Stimulated activated naive CD8-positive, alpha-beta T cell treated with anti-CD3 and anti-CD28 coated beads, Interleukin-15, amount 100 ng/mL, for 72 hours (primary cell): ENCODE measurements at regions not wholly inside any gene's neighbourhood (a gene's known extent, or its start where the extent isn't known, plus 50 kb on each side); places are given as distances from the start of the nearest gene placed in this dataset.
"Not testable (repeated sequence)": the region's sequence is repeated elsewhere in the genome, so short reads cannot be mapped to it uniquely, and the experiment has no call there.

Experiments
- ATAC-seq: fragments of 150-1000 bp; cut with Tn5 transposase; 2 replicates; pipeline ENCODE4 v1.10.0; 2021; ENCODE audit warnings: mild to moderate bottlenecking, moderate library complexity
- DNase-seq, 2 donors: peaks; one replicate each; pipeline ENCODE4 v3.0.0; 2021 to 2022
- H3K27ac Mint-ChIP-seq, 2 donors: one replicate each; pipeline ENCODE4 v1.8.0; 2022; ENCODE audit warnings: mild to moderate bottlenecking in 2 of 2, mixed read lengths in 2 of 2, moderate library complexity in 2 of 2
- H3K27me3 Mint-ChIP-seq: one replicate; pipeline ENCODE4 v1.8.0; 2022; ENCODE audit warnings: mixed read lengths
- H3K4me1 Mint-ChIP-seq: one replicate; pipeline ENCODE4 v1.8.0; 2022; ENCODE audit warnings: mild to moderate bottlenecking, mixed read lengths
- H3K4me3 Mint-ChIP-seq, 2 donors: one replicate each; pipeline ENCODE4 v1.8.0; 2022; ENCODE audit warnings: mild to moderate bottlenecking in 2 of 2, mixed read lengths in 2 of 2, moderate library complexity in 1 of 2
- H3K9me3 Mint-ChIP-seq, 2 donors: one replicate each; pipeline ENCODE4 v1.8.0; 2022; ENCODE audit warnings: mixed read lengths in 2 of 2

DNA sequence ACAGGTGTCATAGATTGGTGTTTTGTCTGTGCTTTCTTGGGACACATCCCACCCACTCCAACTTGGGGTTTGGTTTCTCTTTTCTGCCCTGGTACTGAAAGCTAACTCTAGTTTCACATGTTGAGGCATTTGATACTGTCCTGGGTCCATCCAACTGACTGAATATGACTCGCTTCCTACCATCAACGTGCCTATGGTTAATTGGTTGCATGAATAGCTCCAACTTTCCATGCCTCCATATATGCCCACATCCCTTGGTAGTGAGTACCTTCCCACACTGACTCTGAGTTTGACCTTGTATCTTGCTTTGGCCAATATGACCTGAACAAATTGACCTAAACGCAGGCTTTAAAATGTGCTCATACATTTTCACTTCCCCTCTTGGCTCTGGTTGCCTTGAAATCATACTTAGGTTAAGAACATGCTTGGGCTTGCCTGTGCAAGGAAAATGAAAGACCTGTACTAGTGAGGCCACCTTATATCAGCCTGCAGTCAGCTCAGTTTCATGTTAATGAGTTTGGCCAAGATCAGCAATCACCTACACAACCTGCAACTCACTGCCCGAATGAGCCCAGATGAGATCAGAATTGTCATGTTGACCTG, 81.0 kb upstream of the KCNK2 start:
- Mint-ChIP-seq H3K27ac (no peak overlapping the region), H3K9me3 (peaks cover 0 to 6% of the 10 kb centered on the region in 2 donors), H3K27me3 (no peaks in the 10 kb centered on the region), H3K4me1 (no peaks in the 10 kb centered on the region), H3K4me3 (no peak overlapping the region)
- no peak for ATAC-seq
- DNase-seq = no peak

- Mint-ChIP-seq H3K9me3 (peaks cover 0 to 6% of the 10 kb centered on the region in 2 donors), H3K27me3 (no peaks in the 10 kb centered on the region), H3K4me3 (no peak overlapping the region), H3K27ac (no peak overlapping the region), H3K4me1 (no peaks in the 10 kb centered on the region)
- ATAC-seq (no peak), DNase-seq (no peak)
These were observed 80.1 kb upstream of the KCNK2 start for GRCh38 chr1:215002471-215002870.

DNA sequence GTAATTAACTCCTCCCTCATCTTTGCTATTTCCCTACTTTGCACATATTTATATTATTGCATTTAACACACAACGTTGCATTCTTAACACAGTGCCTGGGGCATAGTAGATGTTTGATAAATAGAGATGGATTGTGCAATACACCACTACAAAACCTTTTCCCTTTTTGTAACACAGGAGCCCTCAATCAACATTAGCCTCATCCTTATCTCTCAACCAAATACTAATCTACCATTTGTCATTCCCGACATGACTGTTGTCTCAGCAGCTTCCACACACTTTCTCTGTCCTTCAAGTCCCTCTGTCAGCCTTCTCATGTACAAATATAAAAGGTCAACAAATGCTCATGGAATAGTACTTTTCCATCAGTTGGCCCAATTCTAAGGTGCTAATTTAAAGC, 78.9 kb upstream of the KCNK2 start:
- H3K27me3 Mint-ChIP-seq = no peaks in the 10 kb centered on the region
- DNase-seq (no peak), ATAC-seq (no peak)
- H3K4me3 Mint-ChIP-seq = no peak overlapping the region
- H3K4me1 Mint-ChIP-seq = no peaks in the 10 kb centered on the region
- H3K27ac Mint-ChIP-seq = no peak overlapping the region
- peaks cover 0 to 6% of the 10 kb centered on the region in 2 donors for H3K9me3 Mint-ChIP-seq

DNA sequence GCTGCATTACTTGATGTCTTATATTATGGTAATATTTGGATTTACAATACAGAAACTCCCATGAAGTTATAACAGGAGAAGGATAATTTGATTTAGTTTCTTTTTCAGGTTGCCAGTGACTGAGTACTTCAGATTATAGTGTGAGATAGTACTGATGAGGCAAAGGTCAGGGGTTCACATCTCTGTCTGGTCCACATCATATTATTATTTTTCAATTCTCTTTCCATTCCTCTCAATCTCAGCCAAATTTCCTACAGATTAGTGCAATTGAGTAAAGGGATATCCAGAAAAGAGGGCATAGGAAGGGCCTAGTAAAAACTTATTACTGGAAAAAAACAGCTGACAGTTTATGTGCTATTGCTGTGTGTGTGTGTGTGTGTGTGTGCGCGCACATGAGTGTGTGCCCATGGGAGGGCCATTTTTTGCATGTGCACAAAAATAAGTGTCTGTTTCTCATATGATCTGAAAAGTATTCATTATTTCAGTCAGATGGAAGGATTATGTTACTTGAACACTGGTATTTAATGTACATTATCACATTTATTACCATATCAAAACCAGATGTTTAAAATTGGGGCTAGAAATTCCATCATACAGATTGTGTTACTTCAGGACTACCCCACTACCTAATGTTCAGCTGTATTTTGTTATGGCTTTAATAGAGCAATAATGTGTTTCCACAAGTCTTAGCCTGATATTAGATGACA, 78.3 kb upstream of the KCNK2 start:
- H3K9me3 Mint-ChIP-seq = peaks cover 0 to 6% of the 10 kb centered on the region in 2 donors
- ATAC-seq = no peak
- no peaks in the 10 kb centered on the region for H3K27me3 Mint-ChIP-seq
- no peak overlapping the region for H3K4me3 Mint-ChIP-seq
- H3K27ac Mint-ChIP-seq = no peak overlapping the region
- no peak for DNase-seq
- no peaks in the 10 kb centered on the region for H3K4me1 Mint-ChIP-seq

GRCh38 chr1:215005078-215005477, 77.5 kb upstream of the KCNK2 start:
- Mint-ChIP-seq H3K27me3 (no peaks in the 10 kb centered on the region), H3K4me1 (no peaks in the 10 kb centered on the region), H3K9me3 (peaks cover 0 to 6% of the 10 kb centered on the region in 2 donors), H3K27ac (no peak overlapping the region), H3K4me3 (no peak overlapping the region)
- ATAC-seq (no peak), DNase-seq (no peak)

- DNase-seq (no peak), ATAC-seq (no peak)
- peaks cover 0 to 6% of the 10 kb centered on the region in 2 donors for H3K9me3 Mint-ChIP-seq
- H3K27ac Mint-ChIP-seq = no peak overlapping the region
- H3K4me3 Mint-ChIP-seq = no peak overlapping the region
- H3K27me3 Mint-ChIP-seq = no peaks in the 10 kb centered on the region
- H3K4me1 Mint-ChIP-seq = no peaks in the 10 kb centered on the region
These were observed 76.7 kb upstream of the KCNK2 start for GRCh38 chr1:215005656-215006345.

GRCh38 chr1:215007880-215008279, 74.7 kb upstream of the KCNK2 start:
- no peak overlapping the region for H3K4me3 Mint-ChIP-seq
- peaks cover 0 to 6% of the 10 kb centered on the region in 2 donors for H3K9me3 Mint-ChIP-seq
- ATAC-seq = no peak
- no peaks in the 10 kb centered on the region for H3K4me1 Mint-ChIP-seq
- no peak for DNase-seq
- H3K27ac Mint-ChIP-seq = no peak overlapping the region
- no peaks in the 10 kb centered on the region for H3K27me3 Mint-ChIP-seq

DNA sequence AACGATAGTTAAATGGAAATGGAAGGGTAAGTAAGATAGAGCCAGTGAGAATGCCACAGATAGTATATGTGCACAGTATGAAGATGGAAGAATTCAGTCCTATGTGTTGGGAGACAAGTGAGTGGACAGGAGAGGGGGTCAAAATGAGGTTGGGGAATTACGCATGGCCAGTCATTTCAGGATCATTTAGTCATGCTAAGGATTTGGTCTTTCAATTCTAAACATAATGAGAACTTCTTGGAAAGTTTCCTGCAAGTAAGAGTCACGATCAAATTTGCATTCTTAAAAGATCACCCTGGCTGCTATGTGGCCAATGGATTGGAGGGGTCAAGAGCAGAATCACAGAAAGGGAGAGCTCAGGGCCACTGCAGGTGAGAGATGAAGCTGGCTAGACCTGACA, 64.0 kb upstream of the KCNK2 start:
- Mint-ChIP-seq H3K4me1 (no peaks in the 10 kb centered on the region), H3K9me3 (peaks cover 4 to 20% of the 10 kb centered on the region in 2 donors), H3K27me3 (no peaks in the 10 kb centered on the region), H3K27ac (no peak overlapping the region), H3K4me3 (no peak overlapping the region)
- no peak for ATAC-seq
- no peak for DNase-seq

GRCh38 chr1:215022204-215022603, 60.3 kb upstream of the KCNK2 start:
- DNase-seq = no peak
- H3K4me3 Mint-ChIP-seq = no peak overlapping the region
- H3K27ac Mint-ChIP-seq = no peak overlapping the region
- H3K9me3 Mint-ChIP-seq = peaks cover 4 to 5% of the 10 kb centered on the region in 2 donors
- ATAC-seq = no peak
- H3K27me3 Mint-ChIP-seq = no peaks in the 10 kb centered on the region
- no peaks in the 10 kb centered on the region for H3K4me1 Mint-ChIP-seq

GRCh38 chr1:215022741-215023141, 59.8 kb upstream of the KCNK2 start:
- H3K27ac Mint-ChIP-seq = no peak overlapping the region
- no peaks in the 10 kb centered on the region for H3K4me1 Mint-ChIP-seq
- H3K4me3 Mint-ChIP-seq = no peak overlapping the region
- peaks cover 0 to 4% of the 10 kb centered on the region in 2 donors for H3K9me3 Mint-ChIP-seq
- ATAC-seq (no peak), DNase-seq (no peak)
- no peaks in the 10 kb centered on the region for H3K27me3 Mint-ChIP-seq

GRCh38 chr1:215023155-215023832, 59.2 kb upstream of the KCNK2 start:
- no peak overlapping the region for H3K4me3 Mint-ChIP-seq
- H3K27ac Mint-ChIP-seq = no peak overlapping the region
- no peaks in the 10 kb centered on the region for H3K27me3 Mint-ChIP-seq
- ATAC-seq = no peak
- no peak for DNase-seq
- H3K4me1 Mint-ChIP-seq = no peaks in the 10 kb centered on the region
- H3K9me3 Mint-ChIP-seq = peaks cover 0 to 4% of the 10 kb centered on the region in 2 donors

GRCh38 chr1:215028954-215029353, 53.6 kb upstream of the KCNK2 start:
- no peak overlapping the region for H3K4me3 Mint-ChIP-seq
- H3K4me1 Mint-ChIP-seq = no peaks in the 10 kb centered on the region
- H3K27ac Mint-ChIP-seq = peak overlapping the region in 1 of 2 donors; percentile 52
- DNase-seq (no peak), ATAC-seq (no peak)
- no peaks in the 10 kb centered on the region for H3K9me3 Mint-ChIP-seq
- peaks cover 11% of the 10 kb centered on the region for H3K27me3 Mint-ChIP-seq

DNA sequence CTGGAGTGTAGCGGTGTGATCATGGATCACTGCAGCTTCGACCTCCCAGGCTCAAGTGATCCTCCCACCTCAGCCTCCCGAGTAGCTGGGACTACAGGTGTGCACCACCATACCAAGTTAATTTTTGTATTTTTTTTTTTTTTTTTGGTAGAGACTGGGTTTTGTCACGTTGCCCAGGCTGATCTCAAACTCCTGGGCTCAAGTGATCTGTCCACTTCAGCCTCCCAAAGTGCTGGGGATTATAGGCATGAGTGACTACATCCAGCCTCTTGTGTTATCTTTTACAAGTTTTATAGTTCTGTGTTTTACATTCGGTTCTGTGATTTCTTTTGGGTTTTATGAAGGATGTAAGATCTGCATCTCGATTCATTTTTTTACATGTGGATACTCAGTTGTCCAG, 52.0 kb upstream of the KCNK2 start:
- DNase-seq, ATAC-seq, H3K4me1 Mint-ChIP-seq, H3K9me3 Mint-ChIP-seq, H3K27ac Mint-ChIP-seq, H3K4me3 Mint-ChIP-seq: not testable (repeated sequence)
- peaks cover 11% of the 10 kb centered on the region for H3K27me3 Mint-ChIP-seq

- peaks cover 11% of the 10 kb centered on the region for H3K27me3 Mint-ChIP-seq
- H3K4me3 Mint-ChIP-seq = no peak overlapping the region
- ATAC-seq (no peak), DNase-seq (no peak)
- H3K4me1 Mint-ChIP-seq = no peaks in the 10 kb centered on the region
- H3K9me3 Mint-ChIP-seq = no peaks in the 10 kb centered on the region
- H3K27ac Mint-ChIP-seq = no peak overlapping the region
These were observed 51.1 kb upstream of the KCNK2 start for GRCh38 chr1:215031392-215031791.
